ENCODE measurements at regions not wholly inside any gene's neighbourhood (a gene's known extent, or its start where the extent isn't known, plus 50 kb on each side); places are given as distances from the start of the nearest gene placed in this dataset.

- 0 out of 2 replicates have a peak, but pooled peaks cover 14% of the 10 kb centered on the region for H3K27me3 ChIP-seq (ENCODE audit: insufficient read depth, low read length)
- H3K4me2 ChIP-seq (ENCODE audit: low read length), result no peak overlapping the region
- TF ChIP-seq TCF7L2 (IDR thresholded peaks at IDR 0.05; ENCODE audit: borderline replicate concordance, extremely low read depth, insufficient read depth, insufficient read length), result no peak
- no peak for TF ChIP-seq EGR1 (IDR thresholded peaks at IDR 0.05; ENCODE audit: low read depth)
- no peak for TF ChIP-seq REST (IDR thresholded peaks at IDR 0.05; ENCODE audit: low read depth)
- TF ChIP-seq CEBPB (IDR thresholded peaks at IDR 0.05; ENCODE audit: low read depth), result no peak
- no peak for TF ChIP-seq ZNF274 (IDR thresholded peaks at IDR 0.05; ENCODE audit: low read depth, low read length)
- no peak for TF ChIP-seq MAX (IDR thresholded peaks at IDR 0.05)
- TF ChIP-seq FOSL1 (IDR thresholded peaks at IDR 0.05; ENCODE audit: low read depth), result no peak
- no peak for TF ChIP-seq ZFX (IDR thresholded peaks at IDR 0.05)
- TF ChIP-seq SP1 (IDR thresholded peaks at IDR 0.05; ENCODE audit: low read depth), result no peak
- no peak for TF ChIP-seq RAD21 (IDR thresholded peaks at IDR 0.05; ENCODE audit: low read depth)
- TF ChIP-seq POLR2A (IDR thresholded peaks at IDR 0.05; ENCODE audit: borderline replicate concordance, extremely low read depth, insufficient read depth, insufficient read length), result no peak
- no peak for TF ChIP-seq SIN3A (IDR thresholded peaks at IDR 0.05; ENCODE audit: low read depth)
- TF ChIP-seq CBX3 (IDR thresholded peaks at IDR 0.05; ENCODE audit: low read depth), result no peak
- TF ChIP-seq ELF1 (IDR thresholded peaks at IDR 0.05; ENCODE audit: borderline replicate concordance, low read depth), result no peak
- no peak for TF ChIP-seq YY1 (IDR thresholded peaks at IDR 0.05; ENCODE audit: extremely low read depth, insufficient replicate concordance, low read depth, low read length)
- RAD21 ChIA-PET (ENCODE audit: low non-redundant PET in 1 of 2, low total read pairs in 2 of 2, uncharacterized antibody in 2 of 2, unreplicated experiment in 2 of 2), result no interaction called here
- POLR2A ChIA-PET, result no interaction called here
- H3K4me1 ChIP-seq (ENCODE audit: control insufficient read depth in 1 of 2, insufficient read depth in 2 of 2, low read length in 2 of 2), result no peaks in the 10 kb centered on the region
- H3K9ac ChIP-seq (ENCODE audit: low read length), result no peak overlapping the region
- intact Hi-C loops (cut with micrococcal nuclease), result no loop called here
- CTCF ChIA-PET, result no interaction called here
- no peaks in the 10 kb centered on the region for H4K20me1 ChIP-seq (ENCODE audit: insufficient read depth)
- BruUV-seq (replicated peaks), result no TSS peak
- H3K27ac ChIP-seq (ENCODE audit: low read depth, low read length), result no peak overlapping the region
- ATAC-seq (no peak), DNase-seq (ENCODE audit: low read depth, low spot score) (no peak)
- H3K79me2 ChIP-seq (ENCODE audit: insufficient read depth, low read length), result no peaks in the 10 kb centered on the region
- no peak overlapping the region for H3K4me3 ChIP-seq (replicated peaks in 1 of 2; ENCODE audit: low read depth in 1 of 2, low read length in 2 of 2)
- no peaks in the 10 kb centered on the region for H3K36me3 ChIP-seq (ENCODE audit: control insufficient read depth in 1 of 2, insufficient read depth in 2 of 2, low read length in 2 of 2)
- no peaks in the 10 kb centered on the region for H3K9me3 ChIP-seq (ENCODE audit: control insufficient read depth in 1 of 2, insufficient read depth in 1 of 2, low read depth in 1 of 2, low read length in 2 of 2)
- no peak overlapping the region for H2AFZ ChIP-seq (ENCODE audit: low read depth, low read length, poor library complexity, severe bottlenecking)
- H3K9me2 ChIP-seq (ENCODE audit: insufficient read depth), result no peaks in the 10 kb centered on the region
Observed at GRCh38 chr19:30320916-30321315, 51.3 kb upstream of the ZNF536 start.
